Astrocyte (in vitro differentiated cells and primary cell): ENCODE measurements at regions not wholly inside any gene's neighbourhood (a gene's known extent, or its start where the extent isn't known, plus 50 kb on each side); places are given as distances from the start of the nearest gene placed in this dataset.

ENCODE experiments used
- DNase-seq: peaks from one replicate; pipeline ENCODE4 v3.0.0-alpha.2; 2010; ENCODE audit warnings: low read depth
- FAIRE-seq: peaks from 2 replicates; lab custom pipeline; 2011; peaks lifted over from hg19 to GRCh38; lab: Jason Lieb, UNC
- H2AFZ ChIP-seq: 2 replicates; pipeline ENCODE4 v1.6.0; 2012; ENCODE audit warnings: low read depth, low read length, inconsistent platforms
- H3K27ac ChIP-seq: 2 replicates; pipeline ENCODE4 v1.5.1; 2011; ENCODE audit warnings: low read depth, low read length, inconsistent platforms
- H3K27me3 ChIP-seq: 2 replicates; pipeline ENCODE4 v1.6.0; 2011; ENCODE audit warnings: low read length, inconsistent platforms; ENCODE audit not compliant: insufficient read depth
- H3K36me3 ChIP-seq: 2 replicates; pipeline ENCODE4 v1.5.1; 2011; ENCODE audit warnings: low read length, inconsistent platforms; ENCODE audit not compliant: insufficient read depth
- H3K4me1 ChIP-seq: 2 replicates; pipeline ENCODE4 v1.5.1; 2011; ENCODE audit warnings: low read length, inconsistent platforms; ENCODE audit not compliant: insufficient read depth
- H3K4me2 ChIP-seq: 2 replicates; pipeline ENCODE4 v1.6.0; 2012; ENCODE audit warnings: low read length, inconsistent platforms
- H3K4me3 ChIP-seq: 2 replicates; pipeline ENCODE4 v1.5.1; 2011; ENCODE audit warnings: low read depth, mild to moderate bottlenecking, low read length, inconsistent platforms; ENCODE audit not compliant: insufficient read depth
- H3K79me2 ChIP-seq: 2 replicates; pipeline ENCODE4 v1.6.0; 2012; ENCODE audit warnings: mild to moderate bottlenecking, low read length, inconsistent platforms; ENCODE audit not compliant: insufficient read depth
- H3K9ac ChIP-seq: 2 replicates; pipeline ENCODE4 v1.6.0; 2012; ENCODE audit warnings: mild to moderate bottlenecking, low read length, inconsistent platforms
- H3K9me3 ChIP-seq: 2 replicates; pipeline ENCODE4 v1.5.1; 2012; ENCODE audit warnings: low read depth, mild to moderate bottlenecking, low read length, inconsistent platforms; ENCODE audit not compliant: insufficient read depth
- H4K20me1 ChIP-seq: 2 replicates; pipeline ENCODE4 v1.6.0; 2012; ENCODE audit warnings: low read length, inconsistent platforms; ENCODE audit not compliant: insufficient read depth
- H3K27ac Mint-ChIP-seq: one replicate; pipeline ENCODE4 v1.8.0; 2021; ENCODE audit warnings: mild to moderate bottlenecking, mixed read lengths; ENCODE audit not compliant: unreplicated experiment
- H3K27me3 Mint-ChIP-seq: one replicate; pipeline ENCODE4 v1.8.0; 2021; ENCODE audit warnings: low read depth, mixed read lengths; ENCODE audit not compliant: unreplicated experiment
- H3K36me3 Mint-ChIP-seq: one replicate; pipeline ENCODE4 v1.8.0; 2021; ENCODE audit warnings: low read depth, mixed read lengths; ENCODE audit not compliant: unreplicated experiment
- H3K4me1 Mint-ChIP-seq: one replicate; pipeline ENCODE4 v1.8.0; 2021; ENCODE audit warnings: low read depth, mixed read lengths; ENCODE audit not compliant: unreplicated experiment
- H3K4me3 Mint-ChIP-seq: one replicate; pipeline ENCODE4 v1.8.0; 2021; ENCODE audit warnings: mild to moderate bottlenecking, moderate library complexity, mixed read lengths; ENCODE audit not compliant: unreplicated experiment
- H3K9me3 Mint-ChIP-seq: one replicate; pipeline ENCODE4 v1.8.0; 2021; ENCODE audit warnings: mild to moderate bottlenecking, mixed read lengths; ENCODE audit not compliant: unreplicated experiment
- CTCF ChIP-seq: IDR thresholded peaks from 2 replicates; pipeline ENCODE4 v1.5.1; 2011; ENCODE audit warnings: low read depth, mild to moderate bottlenecking, inconsistent platforms, low read length, moderate library complexity; ENCODE audit not compliant: insufficient read depth
- EZH2 ChIP-seq: IDR thresholded peaks from 2 replicates; pipeline ENCODE4 v1.6.1; 2012; ENCODE audit warnings: mild to moderate bottlenecking, low read length, inconsistent platforms; ENCODE audit not compliant: insufficient read depth

- peak; percentile 79 for FAIRE-seq
- no peaks in the 10 kb centered on the region for H4K20me1 ChIP-seq
- peak overlapping the region; percentile 54 for H3K4me3 Mint-ChIP-seq
- peaks cover 33% of the 10 kb centered on the region for H3K4me1 Mint-ChIP-seq
- peak overlapping the region; percentile 83 for H3K27ac ChIP-seq
- no peaks in the 10 kb centered on the region for H3K36me3 ChIP-seq
- H3K4me3 ChIP-seq: no peak overlapping the region
- peak overlapping the region; percentile 43 for H3K9ac ChIP-seq
- no peaks in the 10 kb centered on the region for H3K27me3 Mint-ChIP-seq
- TF ChIP-seq CTCF (no peak), EZH2 (no peak)
- peaks cover 5% of the 10 kb centered on the region for H3K9me3 Mint-ChIP-seq
- peak overlapping the region; percentile 94 for H3K27ac Mint-ChIP-seq
- H3K4me2 ChIP-seq: peak overlapping the region; percentile 27
- peaks cover 41% of the 10 kb centered on the region for H3K79me2 ChIP-seq
- no peaks in the 10 kb centered on the region for H3K36me3 Mint-ChIP-seq
- H3K4me1 ChIP-seq: peaks cover 47% of the 10 kb centered on the region
- H2AFZ ChIP-seq: peak overlapping the region; percentile 6
- no peaks in the 10 kb centered on the region for H3K9me3 ChIP-seq
- H3K27me3 ChIP-seq: no peaks in the 10 kb centered on the region
- DNase-seq: peak; percentile 76
Observed at GRCh38 chr11:33445761-33446161, 188.6 kb downstream of the HIPK3 start.

- Mint-ChIP-seq H3K36me3 (no peaks in the 10 kb centered on the region), H3K9me3 (peaks cover 5% of the 10 kb centered on the region), H3K4me3 (peak overlapping the region; percentile 54), H3K4me1 (peaks cover 33% of the 10 kb centered on the region), H3K27ac (peak overlapping the region; percentile 94), H3K27me3 (no peaks in the 10 kb centered on the region)
- no peaks in the 10 kb centered on the region for H3K36me3 ChIP-seq
- FAIRE-seq (no peak), DNase-seq (peak; percentile 40)
- H3K27ac ChIP-seq: peak overlapping the region; percentile 83
- no peaks in the 10 kb centered on the region for H3K9me3 ChIP-seq
- H4K20me1 ChIP-seq: no peaks in the 10 kb centered on the region
- no peaks in the 10 kb centered on the region for H3K27me3 ChIP-seq
- peak overlapping the region; percentile 43 for H3K9ac ChIP-seq
- no peak overlapping the region for H3K4me3 ChIP-seq
- peak overlapping the region; percentile 27 for H3K4me2 ChIP-seq
- no peak overlapping the region for H2AFZ ChIP-seq
- peaks cover 42% of the 10 kb centered on the region for H3K4me1 ChIP-seq
- peaks cover 35% of the 10 kb centered on the region for H3K79me2 ChIP-seq
- TF ChIP-seq CTCF: no peak
- no peak for TF ChIP-seq EZH2
Observed at GRCh38 chr11:33444835-33445594, 187.8 kb downstream of the HIPK3 start.

- Histone ChIP-seq H3K9ac (no peak overlapping the region), H3K79me2 (peaks cover 30% of the 10 kb centered on the region), H3K4me1 (peaks cover 29% of the 10 kb centered on the region), H3K4me2 (no peak overlapping the region), H3K27ac (no peak overlapping the region), H3K4me3 (no peak overlapping the region), H3K27me3 (no peaks in the 10 kb centered on the region), H3K36me3 (no peaks in the 10 kb centered on the region), H4K20me1 (no peaks in the 10 kb centered on the region), H2AFZ (no peak overlapping the region), H3K9me3 (no peaks in the 10 kb centered on the region)
- Mint-ChIP-seq H3K4me3 (no peak overlapping the region), H3K9me3 (peaks cover 5% of the 10 kb centered on the region), H3K4me1 (peaks cover 21% of the 10 kb centered on the region), H3K27me3 (no peaks in the 10 kb centered on the region), H3K36me3 (no peaks in the 10 kb centered on the region), H3K27ac (no peak overlapping the region)
- no peak for DNase-seq
- FAIRE-seq: no peak
- no peak for TF ChIP-seq CTCF
- TF ChIP-seq EZH2: no peak
Observed at GRCh38 chr11:33443684-33444083, 186.5 kb downstream of the HIPK3 start.
